ENCODE measurements at regions not wholly inside any gene's neighbourhood (a gene's known extent, or its start where the extent isn't known, plus 50 kb on each side); places are given as distances from the start of the nearest gene placed in this dataset.
A peak's percentile ranks its signal among the peaks of the same experiment; 100 is the strongest.

DNA sequence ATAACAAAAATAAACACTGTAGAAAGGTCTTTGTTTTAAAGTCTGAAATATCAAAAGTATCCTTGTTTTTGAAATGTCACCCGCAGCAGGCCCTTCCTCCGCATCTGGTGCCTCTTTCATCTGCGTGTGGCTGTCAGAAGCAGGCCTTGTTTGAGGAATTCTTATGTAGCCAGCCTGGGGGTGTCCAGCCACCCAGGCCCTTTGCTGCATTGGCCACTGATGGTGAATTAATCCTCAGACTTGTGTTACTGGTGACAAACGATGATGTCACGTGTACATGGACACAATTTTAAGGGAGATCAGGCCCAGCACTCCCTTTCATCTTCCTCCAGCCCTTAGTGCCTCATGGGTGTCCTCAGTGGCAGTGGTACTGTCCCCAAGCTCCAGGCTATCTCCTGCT is 208.0 kb upstream of the GALNT2 start (continued):
- TF ChIP-seq, protein P1, sequence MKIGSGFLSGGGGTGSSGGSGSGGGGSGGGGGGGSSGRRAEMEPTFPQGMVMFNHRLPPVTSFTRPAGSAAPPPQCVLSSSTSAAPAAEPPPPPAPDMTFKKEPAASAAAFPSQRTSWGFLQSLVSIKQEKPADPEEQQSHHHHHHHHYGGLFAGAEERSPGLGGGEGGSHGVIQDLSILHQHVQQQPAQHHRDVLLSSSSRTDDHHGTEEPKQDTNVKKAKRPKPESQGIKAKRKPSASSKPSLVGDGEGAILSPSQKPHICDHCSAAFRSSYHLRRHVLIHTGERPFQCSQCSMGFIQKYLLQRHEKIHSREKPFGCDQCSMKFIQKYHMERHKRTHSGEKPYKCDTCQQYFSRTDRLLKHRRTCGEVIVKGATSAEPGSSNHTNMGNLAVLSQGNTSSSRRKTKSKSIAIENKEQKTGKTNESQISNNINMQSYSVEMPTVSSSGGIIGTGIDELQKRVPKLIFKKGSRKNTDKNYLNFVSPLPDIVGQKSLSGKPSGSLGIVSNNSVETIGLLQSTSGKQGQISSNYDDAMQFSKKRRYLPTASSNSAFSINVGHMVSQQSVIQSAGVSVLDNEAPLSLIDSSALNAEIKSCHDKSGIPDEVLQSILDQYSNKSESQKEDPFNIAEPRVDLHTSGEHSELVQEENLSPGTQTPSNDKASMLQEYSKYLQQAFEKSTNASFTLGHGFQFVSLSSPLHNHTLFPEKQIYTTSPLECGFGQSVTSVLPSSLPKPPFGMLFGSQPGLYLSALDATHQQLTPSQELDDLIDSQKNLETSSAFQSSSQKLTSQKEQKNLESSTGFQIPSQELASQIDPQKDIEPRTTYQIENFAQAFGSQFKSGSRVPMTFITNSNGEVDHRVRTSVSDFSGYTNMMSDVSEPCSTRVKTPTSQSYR (CRISPR knock-in tag; IDR thresholded peaks at IDR 0.05): no peak
- no peak for TF ChIP-seq GABPB1 (CRISPR knock-in tag; IDR thresholded peaks at IDR 0.05)
- no peak for TF ChIP-seq CTCF (IDR thresholded peaks at IDR 0.05)

DNA sequence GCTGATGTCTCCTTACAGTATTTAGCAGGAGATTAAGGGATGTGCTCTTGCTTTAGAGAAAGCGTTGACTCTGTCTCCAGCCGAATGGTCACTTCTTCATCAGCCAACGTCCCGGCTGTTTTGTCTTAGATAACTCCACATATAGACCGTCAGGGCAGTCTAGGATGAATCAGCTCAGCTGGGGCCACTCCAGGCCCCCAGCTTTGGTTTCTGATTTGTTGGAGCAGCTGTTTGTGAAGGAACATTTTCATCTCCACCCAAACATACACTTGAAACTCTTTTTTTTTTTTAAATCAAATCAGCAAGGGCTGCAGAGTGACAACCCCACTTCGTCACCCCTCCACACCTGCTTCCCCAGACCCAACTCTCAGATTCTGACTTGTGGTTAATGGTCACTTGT is 206.1 kb upstream of the GALNT2 start:
- Mint-ChIP-seq H3K36me3 (no peaks in the 10 kb centered on the region), H3K27ac (no peak overlapping the region), H3K4me3 (no peak overlapping the region), H3K9me3 (no peaks in the 10 kb centered on the region), H3K27me3 (ENCODE audit: low read depth) (no peaks in the 10 kb centered on the region), H3K4me1 (peaks cover 17% of the 10 kb centered on the region)
- DNase-seq (ENCODE audit: low spot score) (no peak), ATAC-seq (no peak)
- no peak for TF ChIP-seq KAT7 (CRISPR knock-in tag; IDR thresholded peaks at IDR 0.05; ENCODE audit: borderline replicate concordance)
- TF ChIP-seq CTCF (IDR thresholded peaks at IDR 0.05): no peak
- no peak for TF ChIP-seq HMGA2 (CRISPR knock-in tag; IDR thresholded peaks at IDR 0.05)
- POLR2A ChIA-PET: no interaction called here
- CTCF ChIA-PET: interaction anchor here (1.4 to 2.9 kb wide), 2 partner anchors 12 to 126 kb away, joined by 4 to 19 read pairs; no protein-coding TSS in a partner anchor

DNA sequence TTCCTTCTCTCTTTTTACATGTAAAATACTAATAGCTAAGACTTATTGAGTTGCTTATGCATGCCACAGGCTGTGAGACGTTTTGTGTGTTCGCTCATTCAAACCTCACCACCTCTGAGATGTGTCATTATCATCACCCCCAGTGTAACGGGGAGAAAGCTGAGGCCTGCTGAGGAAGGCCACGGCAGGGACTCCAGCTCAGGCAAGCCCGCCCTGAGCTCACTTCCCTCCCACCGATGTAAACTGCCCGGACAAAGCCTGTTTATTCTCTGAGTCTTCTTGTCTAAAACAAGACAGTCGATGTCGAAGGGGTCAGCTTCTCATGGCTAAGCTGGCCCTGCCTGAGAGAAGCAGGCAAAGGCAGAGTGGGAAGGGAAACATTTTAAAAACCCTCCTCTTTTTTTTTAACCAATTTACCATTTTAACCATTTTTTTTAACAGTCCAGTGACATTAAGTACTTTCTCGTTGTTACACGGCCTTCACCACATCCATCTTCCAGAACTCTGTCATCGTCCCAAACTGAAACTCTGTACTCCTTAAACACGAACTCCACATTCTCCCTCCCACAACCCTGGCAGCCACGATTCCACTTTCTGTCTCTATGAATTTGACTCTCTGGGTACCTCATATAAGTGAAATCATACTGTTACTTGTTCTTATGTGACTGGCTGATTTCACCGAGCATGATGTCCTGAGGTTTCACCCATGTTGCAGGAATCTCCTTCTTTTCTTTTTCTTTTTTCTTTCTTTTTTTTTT is 204.8 kb upstream of the GALNT2 start:
- CTCF ChIA-PET: interaction anchor here (0.6 to 2.9 kb wide), 3 partner anchors 13 to 306 kb away, joined by 4 to 19 read pairs (median 4); no protein-coding TSS in a partner anchor
- DNase-seq (ENCODE audit: low spot score): no peak
- peaks cover 4% of the 10 kb centered on the region; the same call in 1 of the 2 replicates for H3K9me3 Mint-ChIP-seq
- no peaks in the 10 kb centered on the region for H3K36me3 Mint-ChIP-seq
- H3K4me1 Mint-ChIP-seq: peaks cover 14% of the 10 kb centered on the region
- TF ChIP-seq ZNF232 (CRISPR knock-in tag; IDR thresholded peaks at IDR 0.05) (no peak), GABPB1 (CRISPR knock-in tag; IDR thresholded peaks at IDR 0.05) (no peak), ETV6 (CRISPR knock-in tag; IDR thresholded peaks at IDR 0.05) (no peak), MYBL2 (CRISPR knock-in tag; IDR thresholded peaks at IDR 0.05) (no peak), ZNF138 (CRISPR knock-in tag; conservative IDR thresholded peaks at IDR 0.05) (no peak), FOXJ3 (CRISPR knock-in tag; IDR thresholded peaks at IDR 0.05; ENCODE audit: borderline replicate concordance) (no peak), MLX (CRISPR knock-in tag; IDR thresholded peaks at IDR 0.05) (no peak), SP1 (CRISPR knock-in tag; conservative IDR thresholded peaks at IDR 0.05) (no peak), MXD4 (CRISPR knock-in tag; IDR thresholded peaks at IDR 0.05; ENCODE audit: borderline replicate concordance) (no peak)
- H3K4me3 Mint-ChIP-seq: no peak overlapping the region
- H3K27ac Mint-ChIP-seq: peak overlapping the region; percentile 47
- no peaks in the 10 kb centered on the region for H3K27me3 Mint-ChIP-seq (ENCODE audit: low read depth)
- ATAC-seq: peak; percentile 74
- POLR2A ChIA-PET: interaction anchor here (0.6 to 0.8 kb wide), 2 partner anchors 32 to 201 kb away, joined by 3 to 5 read pairs; no protein-coding TSS in a partner anchor
